ENCODE measurements at regions not wholly inside any gene's neighbourhood (a gene's known extent, or its start where the extent isn't known, plus 50 kb on each side); places are given as distances from the start of the nearest gene placed in this dataset.

- TF ChIP-seq TFAP4 (CRISPR knock-in tag; IDR thresholded peaks at IDR 0.05; ENCODE audit: borderline replicate concordance) (no peak), MTA3 (IDR thresholded peaks at IDR 0.05; ENCODE audit: borderline replicate concordance) (no peak), ZNF277 (CRISPR knock-in tag; IDR thresholded peaks at IDR 0.05; ENCODE audit: borderline replicate concordance) (no peak), SNAPC5 (CRISPR knock-in tag; IDR thresholded peaks at IDR 0.05) (no peak), ZBTB26 (CRISPR knock-in tag; IDR thresholded peaks at IDR 0.05) (no peak), CCNT2 (IDR thresholded peaks at IDR 0.05; ENCODE audit: borderline replicate concordance, extremely low read depth, insufficient read length, low read depth, low read length) (no peak), ZBTB9 (CRISPR knock-in tag; IDR thresholded peaks at IDR 0.05) (0 out of 2 replicates have a peak, but pooled peaks have one; percentile 60), ZNF431 (CRISPR knock-in tag; IDR thresholded peaks at IDR 0.05) (no peak), RAD21 (CRISPR knock-in tag; conservative IDR thresholded peaks at IDR 0.05 in 1 of 2, IDR thresholded peaks at IDR 0.05 in 1 of 2) (no peak), PHB2 (IDR thresholded peaks at IDR 0.05; ENCODE audit: low read depth) (no peak), CHD4 (IDR thresholded peaks at IDR 0.05; ENCODE audit: insufficient read depth, insufficient replicate concordance, low read depth, low read length, poor library complexity, severe bottlenecking) (no peak), PRPF4 (IDR thresholded peaks at IDR 0.05; ENCODE audit: insufficient read depth, low read depth, low read length, poor library complexity, severe bottlenecking) (no peak), MLX (CRISPR knock-in tag; conservative IDR thresholded peaks at IDR 0.05) (no peak), GTF2A2 (tag; IDR thresholded peaks at IDR 0.05) (no peak), TCF15 (CRISPR knock-in tag; IDR thresholded peaks at IDR 0.05) (no peak), HBP1 (CRISPR knock-in tag; IDR thresholded peaks at IDR 0.05) (no peak), ELK3 (CRISPR knock-in tag; IDR thresholded peaks at IDR 0.05) (no peak), ZNF584 (CRISPR knock-in tag; IDR thresholded peaks at IDR 0.05; ENCODE audit: low read depth) (no peak)
Measured at GRCh38 chr7:91683823-91684222, 196.7 kb downstream of the MTERF1 start (continued).
